Endothelial cell of umbilical vein (primary cell): ENCODE measurements at regions not wholly inside any gene's neighbourhood (a gene's known extent, or its start where the extent isn't known, plus 50 kb on each side); places are given as distances from the start of the nearest gene placed in this dataset.

Experiments used
- CTCF ChIP-seq, 2 donors: IDR thresholded peaks; 1 replicate in 1 of 2; 2 replicates in 1 of 2; pipeline ENCODE4 v1.5.1; 2011; ENCODE audit warnings: low read length in 2 of 2, mild to moderate bottlenecking in 2 of 2, moderate library complexity in 2 of 2, control low read depth in 1 of 2, inconsistent platforms in 1 of 2, low read depth in 1 of 2; ENCODE audit not compliant: insufficient read depth in 1 of 2; ENCODE audit errors: extremely low read depth in 1 of 2
- EZH2 ChIP-seq: IDR thresholded peaks from 2 replicates; pipeline ENCODE4 v1.6.1; 2012; ENCODE audit warnings: borderline replicate concordance, low read depth, mild to moderate bottlenecking, moderate library complexity, low read length, inconsistent platforms; ENCODE audit not compliant: severe bottlenecking
- FOS ChIP-seq: IDR thresholded peaks from 2 replicates; pipeline ENCODE4 v1.6.1; 2011; ENCODE audit warnings: mild to moderate bottlenecking, low read length, moderate library complexity, borderline replicate concordance; ENCODE audit not compliant: insufficient read depth
- MYC ChIP-seq: IDR thresholded peaks from one replicate; pipeline ENCODE4 v1.6.1; 2011; ENCODE audit warnings: mild to moderate bottlenecking, low read depth, low read length
- POLR2A ChIP-seq: IDR thresholded peaks from 2 replicates; pipeline ENCODE4 v1.6.1; 2012; ENCODE audit warnings: low read depth, mild to moderate bottlenecking, control low read depth, low read length
- POLR2AphosphoS5 ChIP-seq: IDR thresholded peaks from 2 replicates; pipeline ENCODE4 v1.6.1; 2012; ENCODE audit warnings: low read depth, mild to moderate bottlenecking, control low read depth, low read length, moderate library complexity; ENCODE audit not compliant: insufficient read depth
- TF ChIP-seq, protein P1 (sequence below): IDR thresholded peaks from 2 replicates; pipeline ENCODE4 v1.6.1; 2011; ENCODE audit not compliant: insufficient read depth, insufficient read length

DNA sequence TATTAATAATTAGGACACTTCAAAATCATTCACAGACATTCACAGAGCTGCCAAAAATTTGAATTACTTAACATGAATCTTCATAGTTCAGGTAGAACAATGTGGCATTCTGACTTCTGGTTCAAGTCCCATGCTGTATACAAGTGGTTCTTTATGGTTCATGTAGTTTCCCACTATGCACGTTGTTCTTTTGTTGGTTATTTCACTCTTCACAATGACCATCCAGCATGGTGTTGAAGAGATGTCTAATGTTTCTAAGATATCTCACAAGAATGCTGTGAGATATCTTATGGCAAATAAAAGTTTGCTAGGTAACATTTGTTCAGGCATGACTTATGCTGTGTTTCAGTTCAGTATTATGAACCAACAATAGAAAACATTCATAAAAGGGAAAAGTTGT lies 88.2 kb upstream of the SLITRK6 start:
- TF ChIP-seq CTCF (IDR thresholded peaks at IDR 0.05; ENCODE audit: extremely low read depth in 1 of 2, insufficient read depth in 1 of 2, low read depth in 1 of 2, low read length in 2 of 2) (no peak), POLR2AphosphoS5 (no peak), EZH2 (no peak), MYC (no peak), FOS (no peak), POLR2A (no peak)
- TF ChIP-seq, protein P1, sequence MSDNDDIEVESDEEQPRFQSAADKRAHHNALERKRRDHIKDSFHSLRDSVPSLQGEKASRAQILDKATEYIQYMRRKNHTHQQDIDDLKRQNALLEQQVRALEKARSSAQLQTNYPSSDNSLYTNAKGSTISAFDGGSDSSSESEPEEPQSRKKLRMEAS, result no peak
